ENCODE measurements at regions not wholly inside any gene's neighbourhood (a gene's known extent, or its start where the extent isn't known, plus 50 kb on each side); places are given as distances from the start of the nearest gene placed in this dataset.
A peak's percentile ranks its signal among the peaks of the same experiment; 100 is the strongest.

DNA sequence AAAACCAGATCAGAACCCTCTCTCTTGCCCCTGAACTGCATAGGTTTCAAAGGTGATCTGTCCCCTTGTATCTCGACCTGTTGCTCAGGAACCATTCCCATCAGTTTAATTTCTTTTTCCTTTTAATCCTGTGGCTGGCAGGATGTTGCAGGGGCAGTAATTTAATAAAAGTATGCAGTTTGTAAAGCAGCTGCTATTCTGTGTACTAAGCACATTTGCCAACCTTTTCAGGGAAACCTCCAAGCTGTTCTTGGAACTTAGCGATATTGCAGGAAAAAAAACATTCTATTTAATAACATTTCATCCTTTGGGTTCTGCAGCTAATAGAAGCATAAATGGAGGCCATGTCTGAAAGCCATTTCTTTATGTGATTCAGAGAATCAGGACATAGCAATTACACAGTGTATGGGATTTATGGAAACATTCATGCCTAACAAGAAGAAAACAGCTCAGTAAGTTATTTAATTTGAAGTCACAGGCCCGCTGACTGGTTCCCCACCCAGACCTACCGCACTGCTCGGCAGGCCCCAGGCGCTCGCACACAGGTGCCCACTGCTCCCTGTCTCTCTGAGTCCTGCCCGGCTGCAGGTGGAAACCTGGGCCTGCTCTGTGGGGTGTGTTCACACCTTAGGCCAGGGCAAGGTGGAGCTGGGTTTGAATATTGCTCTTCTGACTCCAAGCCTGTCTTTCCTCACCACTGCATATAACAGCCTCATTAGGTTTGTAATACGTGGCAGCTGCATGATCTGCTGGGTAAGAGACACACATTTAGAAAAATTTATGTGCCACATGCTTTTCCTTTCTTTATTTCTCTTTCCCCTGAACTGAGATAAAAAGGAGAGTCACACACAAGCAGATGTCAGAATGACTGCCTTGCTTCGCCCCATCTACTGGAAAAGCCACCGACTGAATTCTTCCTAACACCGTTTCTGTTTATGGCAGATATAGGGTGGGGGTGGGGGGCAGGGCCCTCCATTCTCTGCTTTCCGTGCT, 119.7 kb downstream of the SLC25A47 start:
- peaks cover 8% of the 10 kb centered on the region for H3K36me3 ChIP-seq (ENCODE audit: control insufficient read depth, insufficient read depth, low read length)
- no peak overlapping the region for H3K27ac ChIP-seq (ENCODE audit: low read depth, low read length)
- peak in 1 of 6 donors; percentile 78 for DNase-seq (ENCODE audit: low read depth in 4 of 6, low spot score in 6 of 6)
- no peaks in the 10 kb centered on the region for H3K9me3 ChIP-seq (ENCODE audit: control insufficient read depth, insufficient read depth, low read length)
- H3K27me3 ChIP-seq (ENCODE audit: control insufficient read depth, insufficient read depth, low read length), result no peaks in the 10 kb centered on the region
- WGBS (ENCODE audit: insufficient coverage), result 90% methylated on average over 6 of the region's 13 CpGs
- H3K4me3 ChIP-seq (ENCODE audit: low read depth, low read length), result no peak overlapping the region
- H3K4me1 ChIP-seq (ENCODE audit: control insufficient read depth, insufficient read depth, low read length), result peaks cover 52% of the 10 kb centered on the region

DNA sequence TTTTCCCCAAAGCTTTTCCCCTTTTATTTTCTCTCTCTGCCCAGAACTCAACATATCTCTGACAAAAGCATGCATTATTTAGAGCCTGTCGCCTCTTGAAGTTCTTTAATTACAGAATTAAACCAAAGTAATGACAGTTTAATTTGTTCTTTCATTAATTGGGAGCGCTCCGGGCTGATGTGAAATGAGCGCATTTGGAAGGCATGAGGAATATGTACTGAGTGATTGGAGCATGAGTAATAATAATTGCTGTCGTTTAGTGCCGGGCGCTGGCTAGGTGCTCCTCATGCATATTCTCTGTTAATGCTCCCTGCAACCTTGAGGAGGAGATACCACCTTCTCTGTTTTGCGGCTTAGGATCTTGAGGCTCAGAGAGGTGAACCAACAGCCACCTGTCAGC, 120.5 kb downstream of the SLC25A47 start:
- WGBS (ENCODE audit: insufficient coverage), result 56% methylated on average over 7 of the region's 8 CpGs
- H3K36me3 ChIP-seq (ENCODE audit: control insufficient read depth, insufficient read depth, low read length), result peaks cover 8% of the 10 kb centered on the region
- peaks cover 49% of the 10 kb centered on the region for H3K4me1 ChIP-seq (ENCODE audit: control insufficient read depth, insufficient read depth, low read length)
- no peak overlapping the region for H3K27ac ChIP-seq (ENCODE audit: low read depth, low read length)
- no peak overlapping the region for H3K4me3 ChIP-seq (ENCODE audit: low read depth, low read length)
- H3K27me3 ChIP-seq (ENCODE audit: control insufficient read depth, insufficient read depth, low read length), result no peaks in the 10 kb centered on the region
- no peaks in the 10 kb centered on the region for H3K9me3 ChIP-seq (ENCODE audit: control insufficient read depth, insufficient read depth, low read length)
- peak in 1 of 6 donors; percentile 78 for DNase-seq (ENCODE audit: low read depth in 4 of 6, low spot score in 6 of 6)

DNA sequence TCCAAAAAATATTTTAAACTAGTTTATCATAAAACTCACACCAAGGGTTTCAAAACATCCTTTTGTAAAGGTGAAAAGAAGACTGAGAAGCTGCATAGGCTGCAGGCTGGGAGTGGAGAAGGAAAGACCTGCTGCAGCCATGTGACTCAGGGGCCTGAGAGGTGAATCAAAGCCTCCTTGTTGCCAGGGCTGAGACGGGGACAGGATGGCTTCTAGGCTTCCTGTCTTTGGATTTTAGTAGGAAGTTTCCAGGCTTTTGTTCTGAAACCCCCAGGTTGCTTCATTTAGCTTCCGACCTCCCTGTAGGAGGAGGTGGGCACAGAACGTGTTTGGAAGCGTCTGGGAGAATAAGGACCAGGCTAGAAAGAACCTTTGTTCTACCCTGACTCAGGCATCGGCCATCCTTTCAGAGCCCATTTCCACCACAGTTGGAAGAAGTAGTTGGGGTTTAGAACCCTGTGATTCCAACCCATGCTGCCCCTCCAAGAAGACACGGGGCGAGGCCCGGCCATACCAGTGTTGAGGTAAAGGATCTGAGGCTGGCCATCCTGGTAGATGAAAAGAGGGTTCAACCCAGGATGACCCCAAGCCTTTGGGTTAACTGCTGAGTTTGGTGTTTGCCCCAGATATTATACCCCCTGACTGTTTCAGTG, 122.4 kb downstream of the SLC25A47 start:
- 74% methylated on average over 6 of the region's 8 CpGs for WGBS (ENCODE audit: insufficient coverage)
- H3K27ac ChIP-seq (ENCODE audit: low read depth, low read length), result no peak overlapping the region
- DNase-seq (ENCODE audit: low read depth in 4 of 6, low spot score in 6 of 6), result no peak

DNA sequence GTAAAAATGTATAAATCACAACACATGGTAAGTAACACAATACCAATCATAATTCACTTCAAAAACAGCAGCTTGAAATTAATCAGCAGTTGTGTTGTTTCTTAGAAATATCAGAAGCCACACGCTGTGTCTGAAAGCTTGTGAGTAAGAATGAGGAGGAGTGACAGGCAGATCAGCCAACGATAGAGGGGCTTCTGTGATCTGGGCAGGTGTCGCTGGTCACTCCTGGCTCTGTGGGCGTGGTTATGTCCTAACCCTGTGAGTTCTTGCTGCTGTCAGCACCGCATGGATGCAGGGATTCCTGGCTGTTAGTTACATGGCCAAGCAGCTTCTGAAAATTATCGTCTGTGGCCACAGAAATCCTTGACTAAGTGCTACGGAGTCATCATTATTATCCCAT, 123.4 kb downstream of the SLC25A47 start:
- Histone ChIP-seq H3K9me3 (ENCODE audit: control insufficient read depth, insufficient read depth, low read length) (no peaks in the 10 kb centered on the region), H3K36me3 (ENCODE audit: control insufficient read depth, insufficient read depth, low read length) (peaks cover 8% of the 10 kb centered on the region), H3K27me3 (ENCODE audit: control insufficient read depth, insufficient read depth, low read length) (no peaks in the 10 kb centered on the region), H3K27ac (ENCODE audit: low read depth, low read length) (no peak overlapping the region), H3K4me3 (ENCODE audit: low read depth, low read length) (no peak overlapping the region), H3K4me1 (ENCODE audit: control insufficient read depth, insufficient read depth, low read length) (peaks cover 39% of the 10 kb centered on the region)
- peak in 1 of 6 donors; percentile 55 for DNase-seq (ENCODE audit: low read depth in 4 of 6, low spot score in 6 of 6)
- WGBS (ENCODE audit: insufficient coverage), result 66% methylated on average over 5 of the region's 7 CpGs

More for the DNA sequence above, 122.4 kb downstream of the SLC25A47 start:
- no peaks in the 10 kb centered on the region for H3K9me3 ChIP-seq (ENCODE audit: control insufficient read depth, insufficient read depth, low read length)
- H3K27me3 ChIP-seq (ENCODE audit: control insufficient read depth, insufficient read depth, low read length), result no peaks in the 10 kb centered on the region
- H3K4me3 ChIP-seq (ENCODE audit: low read depth, low read length), result no peak overlapping the region
- H3K36me3 ChIP-seq (ENCODE audit: control insufficient read depth, insufficient read depth, low read length), result peaks cover 8% of the 10 kb centered on the region
- H3K4me1 ChIP-seq (ENCODE audit: control insufficient read depth, insufficient read depth, low read length), result peaks cover 46% of the 10 kb centered on the region

DNA sequence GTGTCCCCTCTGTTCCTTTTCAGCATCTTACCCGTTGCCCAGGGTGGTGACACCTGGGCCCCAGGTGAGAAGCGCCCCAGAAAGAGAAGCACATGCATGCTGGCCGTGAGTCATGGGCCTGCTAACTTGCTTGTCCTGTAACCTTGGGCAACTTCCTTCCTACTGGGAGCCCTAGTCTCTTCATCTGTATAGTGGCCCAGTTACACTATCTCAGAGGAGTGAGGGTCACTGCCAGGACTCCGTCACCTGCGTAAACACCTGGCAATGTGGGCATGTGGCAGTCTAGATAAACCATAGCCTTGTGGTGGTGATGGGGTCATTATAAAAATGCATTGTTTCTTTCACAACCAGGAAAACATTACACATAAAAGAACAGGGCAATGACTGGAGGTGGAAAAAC, 125.2 kb downstream of the SLC25A47 start:
- H3K9me3 ChIP-seq (ENCODE audit: control insufficient read depth, insufficient read depth, low read length), result no peaks in the 10 kb centered on the region
- DNase-seq (ENCODE audit: low read depth in 4 of 6, low spot score in 6 of 6), result no peak
- H3K27me3 ChIP-seq (ENCODE audit: control insufficient read depth, insufficient read depth, low read length), result no peaks in the 10 kb centered on the region
- H3K27ac ChIP-seq (ENCODE audit: low read depth, low read length), result no peak overlapping the region
- WGBS (ENCODE audit: insufficient coverage), result 91% methylated on average over 3 of the region's 5 CpGs
- H3K4me3 ChIP-seq (ENCODE audit: low read depth, low read length), result no peak overlapping the region
- peaks cover 29% of the 10 kb centered on the region for H3K4me1 ChIP-seq (ENCODE audit: control insufficient read depth, insufficient read depth, low read length)
- peaks cover 6% of the 10 kb centered on the region for H3K36me3 ChIP-seq (ENCODE audit: control insufficient read depth, insufficient read depth, low read length)

DNA sequence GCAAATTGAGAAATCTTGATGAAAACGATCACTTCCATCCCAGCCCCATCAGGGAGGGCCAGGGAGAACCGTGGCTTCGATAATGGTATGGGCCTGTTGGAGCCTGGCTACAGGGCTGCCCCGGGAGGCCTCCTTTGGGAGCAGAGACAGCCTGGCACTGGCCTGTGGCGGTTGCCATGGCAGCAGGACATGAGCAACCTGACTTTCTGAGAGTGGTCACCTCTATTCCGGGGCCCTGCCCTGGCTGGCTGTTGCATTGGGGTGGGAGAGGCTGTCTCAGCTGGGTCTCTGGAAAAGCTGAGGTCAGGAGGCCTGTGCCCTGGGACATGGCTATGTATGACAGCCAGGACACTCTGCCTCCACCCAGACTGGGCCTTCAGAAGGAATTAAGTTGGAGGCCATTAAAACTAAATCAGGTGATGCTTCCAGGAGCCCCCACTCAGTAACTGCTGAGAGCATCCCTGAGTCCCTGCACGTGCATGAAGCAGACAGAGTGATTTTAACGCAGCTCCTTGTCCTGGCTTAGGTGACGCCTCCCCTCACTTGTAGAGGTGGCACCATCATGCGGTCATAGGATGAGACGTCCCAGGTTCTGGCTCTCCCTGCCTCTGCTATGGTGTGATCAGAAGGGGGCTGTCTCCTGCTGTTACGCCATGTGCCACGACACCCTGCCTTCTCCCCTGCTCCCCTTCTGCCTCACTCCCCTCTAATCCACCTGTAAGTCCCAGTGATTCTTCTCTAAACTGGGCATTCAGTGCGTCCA, 126.3 kb downstream of the SLC25A47 start:
- Histone ChIP-seq H3K4me3 (ENCODE audit: low read depth, low read length) (no peak overlapping the region), H3K27me3 (ENCODE audit: control insufficient read depth, insufficient read depth, low read length) (no peaks in the 10 kb centered on the region), H3K27ac (ENCODE audit: low read depth, low read length) (no peak overlapping the region), H3K4me1 (ENCODE audit: control insufficient read depth, insufficient read depth, low read length) (peaks cover 23% of the 10 kb centered on the region), H3K9me3 (ENCODE audit: control insufficient read depth, insufficient read depth, low read length) (no peaks in the 10 kb centered on the region), H3K36me3 (ENCODE audit: control insufficient read depth, insufficient read depth, low read length) (peaks cover 1% of the 10 kb centered on the region)
- DNase-seq (ENCODE audit: low read depth in 4 of 6, low spot score in 6 of 6), result peak in 1 of 6 donors; percentile 49
- WGBS (ENCODE audit: insufficient coverage), result 58% methylated on average over 12 of the region's 14 CpGs

DNA sequence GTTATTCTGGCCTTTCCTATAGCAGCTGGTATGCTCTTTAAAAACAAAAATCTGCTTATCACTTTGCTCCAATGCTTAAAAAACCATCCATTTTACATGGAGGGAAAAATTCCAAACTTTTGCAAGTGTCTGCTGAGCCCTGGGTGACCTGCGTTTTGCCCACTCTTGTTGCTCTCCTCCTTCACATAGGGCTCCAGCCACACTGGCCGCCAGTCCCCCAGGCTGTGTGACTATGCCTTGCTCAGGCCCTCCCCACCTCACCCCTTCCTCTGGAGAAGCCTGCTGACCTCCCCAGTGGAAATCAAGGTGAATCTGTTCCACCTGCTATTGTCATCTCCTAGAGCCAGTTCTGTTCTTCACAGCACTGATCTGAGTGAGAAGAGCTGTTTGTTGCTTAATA, 126.9 kb downstream of the SLC25A47 start:
- Histone ChIP-seq H3K36me3 (ENCODE audit: control insufficient read depth, insufficient read depth, low read length) (no peaks in the 10 kb centered on the region), H3K9me3 (ENCODE audit: control insufficient read depth, insufficient read depth, low read length) (no peaks in the 10 kb centered on the region), H3K27me3 (ENCODE audit: control insufficient read depth, insufficient read depth, low read length) (no peaks in the 10 kb centered on the region), H3K4me3 (ENCODE audit: low read depth, low read length) (no peak overlapping the region), H3K4me1 (ENCODE audit: control insufficient read depth, insufficient read depth, low read length) (peaks cover 23% of the 10 kb centered on the region), H3K27ac (ENCODE audit: low read depth, low read length) (no peak overlapping the region)
- 90% methylated on average over 2 of the region's 2 CpGs for WGBS (ENCODE audit: insufficient coverage)
- no peak for DNase-seq (ENCODE audit: low read depth in 4 of 6, low spot score in 6 of 6)

DNA sequence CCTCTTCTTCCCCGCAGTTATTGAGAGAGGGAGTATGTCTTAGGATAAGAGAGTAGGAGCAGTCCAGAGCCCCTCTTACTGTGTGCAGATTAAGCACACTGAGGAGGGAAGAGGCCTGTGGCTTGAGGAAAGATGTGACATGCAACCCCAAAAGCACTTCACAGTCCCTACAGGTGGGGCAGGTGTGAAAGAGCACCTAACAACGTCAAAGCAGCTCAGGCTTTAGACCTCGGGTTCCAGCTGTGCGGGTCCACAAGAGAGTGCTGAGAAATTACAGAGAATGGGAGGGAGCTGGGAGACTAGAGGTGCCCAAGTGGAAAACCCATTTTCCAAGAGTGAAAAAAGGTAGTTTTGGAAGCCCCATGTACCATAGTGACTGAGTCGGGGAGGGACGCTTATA, 127.6 kb downstream of the SLC25A47 start:
- Histone ChIP-seq H3K36me3 (ENCODE audit: control insufficient read depth, insufficient read depth, low read length) (no peaks in the 10 kb centered on the region), H3K27me3 (ENCODE audit: control insufficient read depth, insufficient read depth, low read length) (no peaks in the 10 kb centered on the region)

DNA sequence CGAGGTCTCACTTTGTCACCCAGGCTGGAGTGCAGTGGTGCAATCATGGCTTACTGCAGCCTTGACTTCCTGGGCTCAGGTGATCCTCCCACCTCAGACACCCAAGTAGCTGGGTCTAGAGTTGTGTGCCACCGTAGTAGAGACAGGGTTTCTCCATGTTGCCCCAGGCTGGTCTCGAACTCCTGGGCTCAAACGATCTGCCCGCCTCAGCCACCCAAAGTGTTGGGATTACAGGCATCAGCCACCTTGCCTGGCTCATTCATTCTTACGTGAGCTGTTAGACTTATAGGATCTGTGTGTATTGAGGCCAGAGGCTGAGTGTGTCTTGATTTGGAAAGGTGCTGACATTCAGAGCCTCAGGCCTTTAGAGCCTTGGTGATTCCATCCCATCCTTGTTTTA, 128.1 kb downstream of the SLC25A47 start:
- Histone ChIP-seq H3K9me3 (ENCODE audit: control insufficient read depth, insufficient read depth, low read length) (no peaks in the 10 kb centered on the region), H3K4me1 (ENCODE audit: control insufficient read depth, insufficient read depth, low read length) (peaks cover 23% of the 10 kb centered on the region), H3K27me3 (ENCODE audit: control insufficient read depth, insufficient read depth, low read length) (no peaks in the 10 kb centered on the region), H3K36me3 (ENCODE audit: control insufficient read depth, insufficient read depth, low read length) (no peaks in the 10 kb centered on the region), H3K4me3 (ENCODE audit: low read depth, low read length) (no peak overlapping the region), H3K27ac (ENCODE audit: low read depth, low read length) (no peak overlapping the region)
- DNase-seq (ENCODE audit: low read depth in 4 of 6, low spot score in 6 of 6), result no peak
- WGBS (ENCODE audit: insufficient coverage), result 100% methylated on average over 4 of the region's 6 CpGs

More for the DNA sequence above, 127.6 kb downstream of the SLC25A47 start:
- Histone ChIP-seq H3K9me3 (ENCODE audit: control insufficient read depth, insufficient read depth, low read length) (no peaks in the 10 kb centered on the region), H3K4me1 (ENCODE audit: control insufficient read depth, insufficient read depth, low read length) (peaks cover 23% of the 10 kb centered on the region), H3K27ac (ENCODE audit: low read depth, low read length) (no peak overlapping the region), H3K4me3 (ENCODE audit: low read depth, low read length) (no peak overlapping the region)
- no peak for DNase-seq (ENCODE audit: low read depth in 4 of 6, low spot score in 6 of 6)
- 72% methylated on average over 5 of the region's 6 CpGs for WGBS (ENCODE audit: insufficient coverage)

Measured in spinal cord (tissue), 9 donors.